GM10266 (cell line): ENCODE measurements at regions not wholly inside any gene's neighbourhood (a gene's known extent, or its start where the extent isn't known, plus 50 kb on each side); places are given as distances from the start of the nearest gene placed in this dataset.

Experiments
- DNase-seq: peaks from one replicate; pipeline ENCODE4 v3.0.0; 2012; ENCODE audit errors: extremely low spot score
- TF ChIP-seq, protein P1 (sequence below): IDR thresholded peaks from 2 replicates; pipeline ENCODE4 v1.5.1; 2012; ENCODE audit warnings: mild to moderate bottlenecking, low read depth; ENCODE audit not compliant: control insufficient read depth, insufficient read depth; ENCODE audit errors: missing control alignments

- DNase-seq = no peak
Observed at GRCh38 chr2:12036640-12036983, 290.2 kb downstream of the LPIN1 start.

DNA sequence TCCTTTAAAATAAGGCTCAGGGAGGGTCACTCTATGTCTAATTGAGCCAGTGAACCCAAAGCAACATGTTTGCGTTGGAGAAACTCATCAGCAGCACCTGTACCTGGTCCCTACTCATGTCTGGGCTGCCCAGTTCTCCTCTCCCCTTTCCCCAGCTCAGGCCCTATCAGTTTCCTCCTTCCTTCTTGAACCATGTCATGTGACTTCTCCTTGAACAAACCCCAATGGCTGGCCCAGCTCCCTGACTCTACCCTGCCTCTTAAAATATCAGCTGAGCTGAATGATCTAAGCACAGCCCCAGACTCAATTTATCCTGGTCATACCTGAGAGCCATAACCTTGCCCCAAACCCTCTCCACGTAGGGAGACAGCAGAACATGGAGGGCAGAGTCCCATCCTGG lies 290.9 kb downstream of the LPIN1 start:
- TF ChIP-seq, protein P1, sequence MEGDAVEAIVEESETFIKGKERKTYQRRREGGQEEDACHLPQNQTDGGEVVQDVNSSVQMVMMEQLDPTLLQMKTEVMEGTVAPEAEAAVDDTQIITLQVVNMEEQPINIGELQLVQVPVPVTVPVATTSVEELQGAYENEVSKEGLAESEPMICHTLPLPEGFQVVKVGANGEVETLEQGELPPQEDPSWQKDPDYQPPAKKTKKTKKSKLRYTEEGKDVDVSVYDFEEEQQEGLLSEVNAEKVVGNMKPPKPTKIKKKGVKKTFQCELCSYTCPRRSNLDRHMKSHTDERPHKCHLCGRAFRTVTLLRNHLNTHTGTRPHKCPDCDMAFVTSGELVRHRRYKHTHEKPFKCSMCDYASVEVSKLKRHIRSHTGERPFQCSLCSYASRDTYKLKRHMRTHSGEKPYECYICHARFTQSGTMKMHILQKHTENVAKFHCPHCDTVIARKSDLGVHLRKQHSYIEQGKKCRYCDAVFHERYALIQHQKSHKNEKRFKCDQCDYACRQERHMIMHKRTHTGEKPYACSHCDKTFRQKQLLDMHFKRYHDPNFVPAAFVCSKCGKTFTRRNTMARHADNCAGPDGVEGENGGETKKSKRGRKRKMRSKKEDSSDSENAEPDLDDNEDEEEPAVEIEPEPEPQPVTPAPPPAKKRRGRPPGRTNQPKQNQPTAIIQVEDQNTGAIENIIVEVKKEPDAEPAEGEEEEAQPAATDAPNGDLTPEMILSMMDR = no peak
- DNase-seq = no peak

More at GRCh38 chr2:12036640-12036983, 290.2 kb downstream of the LPIN1 start:
- TF ChIP-seq, protein P1 = no peak

- no peak for DNase-seq
Observed at GRCh38 chr2:12041236-12041635, 294.8 kb downstream of the LPIN1 start.

GRCh38 chr2:12043131-12043530 lies 296.7 kb downstream of the LPIN1 start:
- TF ChIP-seq, protein P1 = no peak
- no peak for DNase-seq

More at GRCh38 chr2:12041236-12041635, 294.8 kb downstream of the LPIN1 start:
- TF ChIP-seq, protein P1 = no peak

GRCh38 chr2:12044857-12045256 lies 298.4 kb downstream of the LPIN1 start:
- TF ChIP-seq, protein P1 = no peak

GRCh38 chr2:12045864-12046291 lies 299.4 kb downstream of the LPIN1 start:
- DNase-seq = peak; percentile 26
- TF ChIP-seq, protein P1 = no peak

More at GRCh38 chr2:12044857-12045256, 298.4 kb downstream of the LPIN1 start:
- no peak for DNase-seq

DNA sequence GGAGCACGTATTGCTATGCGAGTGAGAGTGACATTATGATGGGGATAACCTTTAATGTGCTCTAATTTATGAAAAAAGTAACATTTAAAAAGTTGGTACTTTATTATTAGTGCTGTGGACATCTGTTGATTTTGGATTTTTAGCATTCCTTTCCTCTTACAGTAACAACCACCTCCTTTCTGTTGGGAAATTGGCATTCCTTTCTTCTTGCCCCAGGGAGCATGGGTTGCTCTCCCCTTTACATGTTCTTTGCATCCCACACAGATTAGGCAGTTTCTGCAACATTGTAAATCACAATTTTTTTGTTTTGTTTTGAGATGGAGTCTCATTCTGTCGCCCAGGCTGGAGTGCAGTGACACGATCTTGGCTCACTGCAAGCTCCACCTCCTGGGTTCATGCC lies 300.2 kb downstream of the LPIN1 start:
- no peak for DNase-seq
- TF ChIP-seq, protein P1 = no peak
